ENCODE measurements at regions not wholly inside any gene's neighbourhood (a gene's known extent, or its start where the extent isn't known, plus 50 kb on each side); places are given as distances from the start of the nearest gene placed in this dataset.

- BruUV-seq (replicated peaks), result no TSS peak
- H3K79me2 ChIP-seq (ENCODE audit: control insufficient read depth, insufficient read depth, low read length), result no peaks in the 10 kb centered on the region
- intact Hi-C loops (cut with micrococcal nuclease), result no loop called here
- FAIRE-seq (no peak), DNase-seq (ENCODE audit: low read depth, low spot score) (no peak)
- no peak for TF ChIP-seq GATA2 (IDR thresholded peaks at IDR 0.05; ENCODE audit: insufficient read depth, insufficient read length, low read depth, low read length)
- no peak for TF ChIP-seq MAX (IDR thresholded peaks at IDR 0.05; ENCODE audit: insufficient read depth, insufficient read length)
- TF ChIP-seq, protein P1, sequence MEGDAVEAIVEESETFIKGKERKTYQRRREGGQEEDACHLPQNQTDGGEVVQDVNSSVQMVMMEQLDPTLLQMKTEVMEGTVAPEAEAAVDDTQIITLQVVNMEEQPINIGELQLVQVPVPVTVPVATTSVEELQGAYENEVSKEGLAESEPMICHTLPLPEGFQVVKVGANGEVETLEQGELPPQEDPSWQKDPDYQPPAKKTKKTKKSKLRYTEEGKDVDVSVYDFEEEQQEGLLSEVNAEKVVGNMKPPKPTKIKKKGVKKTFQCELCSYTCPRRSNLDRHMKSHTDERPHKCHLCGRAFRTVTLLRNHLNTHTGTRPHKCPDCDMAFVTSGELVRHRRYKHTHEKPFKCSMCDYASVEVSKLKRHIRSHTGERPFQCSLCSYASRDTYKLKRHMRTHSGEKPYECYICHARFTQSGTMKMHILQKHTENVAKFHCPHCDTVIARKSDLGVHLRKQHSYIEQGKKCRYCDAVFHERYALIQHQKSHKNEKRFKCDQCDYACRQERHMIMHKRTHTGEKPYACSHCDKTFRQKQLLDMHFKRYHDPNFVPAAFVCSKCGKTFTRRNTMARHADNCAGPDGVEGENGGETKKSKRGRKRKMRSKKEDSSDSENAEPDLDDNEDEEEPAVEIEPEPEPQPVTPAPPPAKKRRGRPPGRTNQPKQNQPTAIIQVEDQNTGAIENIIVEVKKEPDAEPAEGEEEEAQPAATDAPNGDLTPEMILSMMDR (IDR thresholded peaks at IDR 0.05; ENCODE audit: extremely low read depth in 1 of 2, insufficient read depth in 1 of 2, low read depth in 1 of 2, low read length in 2 of 2), result no peak
- no peaks in the 10 kb centered on the region for H3K9me1 ChIP-seq (replicated peaks; ENCODE audit: control insufficient read depth, extremely low read depth, insufficient read depth, low read length)
- H4K20me1 ChIP-seq (replicated peaks; ENCODE audit: control insufficient read depth, extremely low read depth, insufficient read depth, low read length), result no peaks in the 10 kb centered on the region
- H3K27ac ChIP-seq (ENCODE audit: insufficient read depth, low read depth, low read length), result no peak overlapping the region
- no peak overlapping the region for H3K4me3 ChIP-seq (replicated peaks in 1 of 3; ENCODE audit: insufficient read depth in 1 of 3, low read depth in 1 of 3, low read length in 3 of 3)
- H3K9me3 ChIP-seq (replicated peaks; ENCODE audit: control insufficient read depth, insufficient read depth, low read length), result no peaks in the 10 kb centered on the region
- H3K4me2 ChIP-seq (ENCODE audit: insufficient read depth, low read length), result no peak overlapping the region
- dilution Hi-C loops (cut with MboI; ENCODE audit: extremely low pct_ligation_motif_present, low sequenced_read_pairs), result no loop called here
- no peaks in the 10 kb centered on the region for H3K4me1 ChIP-seq (ENCODE audit: control insufficient read depth, extremely low read depth, insufficient read depth, low read length)
- H3K27me3 ChIP-seq (ENCODE audit: control insufficient read depth in 2 of 2, insufficient read depth in 2 of 2, low read length in 2 of 2), result no peaks in the 10 kb centered on the region
- H3K9ac ChIP-seq (replicated peaks; ENCODE audit: extremely low read depth, insufficient read depth, low read length), result no peak overlapping the region
- no peak overlapping the region for H2AFZ ChIP-seq (ENCODE audit: low read depth, low read length)
- CTCF ChIA-PET, result interaction anchor here (2.4 kb wide), 1 partner anchor 15 kb away, joined by 8 read pairs; no protein-coding TSS in a partner anchor
- POLR2A ChIA-PET, result no interaction called here
- H3K36me3 ChIP-seq (ENCODE audit: control insufficient read depth in 2 of 2, extremely low read depth in 1 of 2, insufficient read depth in 2 of 2, low read length in 2 of 2), result no peaks in the 10 kb centered on the region
Observed at GRCh38 chr5:164059471-164059870, 554.1 kb downstream of the MAT2B start.

DNA sequence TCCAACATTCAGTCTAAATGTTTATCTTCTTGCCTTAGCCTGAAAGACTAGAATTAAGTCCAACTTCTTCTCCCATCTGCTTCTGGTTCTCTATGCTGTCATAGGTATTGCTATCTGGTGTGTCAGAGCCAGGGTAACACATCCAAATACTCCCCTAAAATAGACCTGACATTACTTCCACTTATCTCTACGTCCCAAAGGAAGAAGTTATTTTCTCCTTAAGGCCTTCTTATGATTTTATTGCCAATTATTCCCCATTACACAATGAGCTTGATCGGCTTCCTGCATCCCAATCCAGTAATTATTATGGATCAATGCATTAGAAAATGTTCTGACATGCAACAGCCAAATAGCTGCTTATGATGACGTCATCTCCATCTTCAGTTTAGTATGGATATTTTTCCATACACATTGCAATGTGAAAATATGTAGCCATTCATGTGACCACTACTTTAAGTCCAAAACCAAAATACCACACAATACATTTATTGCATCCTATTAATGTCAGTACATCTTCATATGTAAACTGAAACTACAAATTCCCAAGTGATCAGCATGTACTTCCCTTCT, 555.5 kb downstream of the MAT2B start:
- Histone ChIP-seq H4K20me1 (replicated peaks; ENCODE audit: control insufficient read depth, extremely low read depth, insufficient read depth, low read length) (no peaks in the 10 kb centered on the region), H3K4me2 (ENCODE audit: insufficient read depth, low read length) (no peak overlapping the region), H3K4me3 (replicated peaks in 1 of 3; ENCODE audit: insufficient read depth in 1 of 3, low read depth in 1 of 3, low read length in 3 of 3) (no peak overlapping the region), H3K36me3 (ENCODE audit: control insufficient read depth in 2 of 2, extremely low read depth in 1 of 2, insufficient read depth in 2 of 2, low read length in 2 of 2) (no peaks in the 10 kb centered on the region), H3K9me1 (replicated peaks; ENCODE audit: control insufficient read depth, extremely low read depth, insufficient read depth, low read length) (no peaks in the 10 kb centered on the region), H3K27me3 (ENCODE audit: control insufficient read depth in 2 of 2, insufficient read depth in 2 of 2, low read length in 2 of 2) (no peaks in the 10 kb centered on the region), H3K9me3 (replicated peaks; ENCODE audit: control insufficient read depth, insufficient read depth, low read length) (no peaks in the 10 kb centered on the region), H3K9ac (replicated peaks; ENCODE audit: extremely low read depth, insufficient read depth, low read length) (no peak overlapping the region), H3K27ac (ENCODE audit: insufficient read depth, low read depth, low read length) (no peak overlapping the region), H3K79me2 (ENCODE audit: control insufficient read depth, insufficient read depth, low read length) (no peaks in the 10 kb centered on the region), H3K4me1 (ENCODE audit: control insufficient read depth, extremely low read depth, insufficient read depth, low read length) (no peaks in the 10 kb centered on the region), H2AFZ (ENCODE audit: low read depth, low read length) (no peak overlapping the region)
- ChIA-PET POLR2A (no interaction called here), CTCF (interaction anchor here (1.6 to 2.4 kb wide), 2 partner anchors 13 to 410 kb away, joined by 3 to 8 read pairs; no protein-coding TSS in a partner anchor)
- DNase-seq (ENCODE audit: low read depth, low spot score), result no peak
- BruUV-seq (replicated peaks), result no TSS peak
- intact Hi-C loops (cut with micrococcal nuclease) (no loop called here), dilution Hi-C loops (cut with MboI; ENCODE audit: extremely low pct_ligation_motif_present, low sequenced_read_pairs) (no loop called here)
- TF ChIP-seq JUN (IDR thresholded peaks at IDR 0.05; ENCODE audit: borderline replicate concordance, insufficient read depth, insufficient read length, low read depth), result no peak
- TF ChIP-seq GATA2 (IDR thresholded peaks at IDR 0.05; ENCODE audit: insufficient read depth, insufficient read length, low read depth, low read length), result no peak
- TF ChIP-seq POLR2A (IDR thresholded peaks at IDR 0.05; ENCODE audit: low read depth, low read length), result no peak
- TF ChIP-seq EZH2 (IDR thresholded peaks at IDR 0.05; ENCODE audit: borderline replicate concordance, low read depth, low read length, severe bottlenecking), result no peak
- TF ChIP-seq POLR2AphosphoS5 (IDR thresholded peaks at IDR 0.05; ENCODE audit: insufficient read depth, low read depth, low read length), result no peak
- TF ChIP-seq MYC (IDR thresholded peaks at IDR 0.05; ENCODE audit: low read depth, low read length), result no peak
- TF ChIP-seq MAX (IDR thresholded peaks at IDR 0.05; ENCODE audit: insufficient read depth, insufficient read length), result no peak
- no peak for TF ChIP-seq FOS (IDR thresholded peaks at IDR 0.05; ENCODE audit: borderline replicate concordance, insufficient read depth, low read length)
- TF ChIP-seq, protein P1 (IDR thresholded peaks at IDR 0.05; ENCODE audit: extremely low read depth in 1 of 2, insufficient read depth in 1 of 2, low read depth in 1 of 2, low read length in 2 of 2), result no peak
- no peak for FAIRE-seq

Data from endothelial cell of umbilical vein (primary cell).